HFF-Myc (cell line): ENCODE measurements at regions not wholly inside any gene's neighbourhood (a gene's known extent, or its start where the extent isn't known, plus 50 kb on each side); places are given as distances from the start of the nearest gene placed in this dataset.
"Not testable (repeated sequence)": the region's sequence is repeated elsewhere in the genome, so short reads cannot be mapped to it uniquely, and the experiment has no call there.

Source experiments
- DNase-seq: peaks from one replicate; pipeline ENCODE4 v3.0.0-alpha.2; 2011; ENCODE audit warnings: low read depth; ENCODE audit errors: extremely low read depth
- H3K4me3 ChIP-seq: replicated peaks from 2 replicates; pipeline ENCODE4 v1.5.1; 2011; ENCODE audit warnings: low read depth, mild to moderate bottlenecking, control low read depth, low read length
- CTCF ChIP-seq: IDR thresholded peaks from 2 replicates; pipeline ENCODE4 v1.5.1; 2012; ENCODE audit warnings: mild to moderate bottlenecking, low read depth, low read length, control low read depth; ENCODE audit errors: missing control alignments

- no peak overlapping the region for H3K4me3 ChIP-seq
- no peak for DNase-seq
- TF ChIP-seq CTCF, result no peak
Measured at GRCh38 chr1:94769551-94769950, 50.6 kb upstream of the SLC44A3 start.

GRCh38 chr1:94768036-94768435 lies 52.1 kb upstream of the SLC44A3 start:
- no peak overlapping the region for H3K4me3 ChIP-seq
- no peak for TF ChIP-seq CTCF
- no peak for DNase-seq

GRCh38 chr1:94765958-94766357 lies 54.2 kb upstream of the SLC44A3 start:
- no peak for TF ChIP-seq CTCF
- H3K4me3 ChIP-seq, result no peak overlapping the region
- no peak for DNase-seq

GRCh38 chr1:94759188-94759587 lies 61.0 kb upstream of the SLC44A3 start:
- no peak for DNase-seq

GRCh38 chr1:94757931-94758330 lies 62.2 kb upstream of the SLC44A3 start:
- H3K4me3 ChIP-seq, result no peak overlapping the region
- DNase-seq, result no peak
- no peak for TF ChIP-seq CTCF

More at GRCh38 chr1:94759188-94759587, 61.0 kb upstream of the SLC44A3 start:
- H3K4me3 ChIP-seq, result no peak overlapping the region
- TF ChIP-seq CTCF, result no peak

GRCh38 chr1:94755675-94756074 lies 64.5 kb upstream of the SLC44A3 start:
- no peak for TF ChIP-seq CTCF
- H3K4me3 ChIP-seq, result no peak overlapping the region
- DNase-seq, result peak; percentile 99

GRCh38 chr1:94755016-94755415 lies 65.1 kb upstream of the SLC44A3 start:
- DNase-seq, H3K4me3 ChIP-seq: not testable (repeated sequence)
